Uterus (tissue), 1 donor: ENCODE measurements at regions not wholly inside any gene's neighbourhood (a gene's known extent, or its start where the extent isn't known, plus 50 kb on each side); places are given as distances from the start of the nearest gene placed in this dataset. TPM values are rescaled to one million over a fixed set of nuclear protein-coding genes. Genes with fewer than 3 reads are reported as not detected.

Source experiments
- small RNA-seq: library from RNA; depleted of rRNA; stranded (forward); fragments of <200 nt; gene quantifications from one replicate; pipeline ENCODE3, GENCODE V24; 2016

Small RNA genes lying in the stretch of these regions (small RNA-seq; reads per million reads assigned to genes)
- not detected for gene AL161935.2
